ENCODE measurements at regions not wholly inside any gene's neighbourhood (a gene's known extent, or its start where the extent isn't known, plus 50 kb on each side); places are given as distances from the start of the nearest gene placed in this dataset.

GRCh38 chr10:10517866-10518265 is 499.8 kb upstream of the CELF2 start:
- intact Hi-C loops (cut with micrococcal nuclease; ENCODE audit: unreplicated experiment): loop anchor here (5.0 kb wide), 1 partner anchor 519 kb away; no protein-coding TSS in a partner anchor
- Histone ChIP-seq H3K36me3 (ENCODE audit: low read depth) (no peaks in the 10 kb centered on the region), H3K4me1 (replicated peaks; ENCODE audit: insufficient read depth) (no peaks in the 10 kb centered on the region), H2AFZ (no peak overlapping the region), H3K79me2 (ENCODE audit: low read depth) (no peaks in the 10 kb centered on the region), H3K4me3 (no peak overlapping the region), H4K20me1 (ENCODE audit: insufficient read depth) (no peaks in the 10 kb centered on the region), H3K4me2 (no peak overlapping the region), H3K27ac (no peak overlapping the region), H3K9me2 (ENCODE audit: insufficient read depth) (no peaks in the 10 kb centered on the region), H3K9me3 (ENCODE audit: insufficient read depth, low read depth) (no peaks in the 10 kb centered on the region), H3F3A (ENCODE audit: insufficient read depth, low read depth) (no peaks in the 10 kb centered on the region), H3K27me3 (ENCODE audit: insufficient read depth, low read depth) (peaks cover 18% of the 10 kb centered on the region)
- TF ChIP-seq CTCF (conservative IDR thresholded peaks at IDR 0.05) (no peak), EZH2 (IDR thresholded peaks at IDR 0.05; ENCODE audit: low read depth) (no peak)
- no peak for DNase-seq
- POLR2A ChIA-PET (ENCODE audit: unreplicated experiment): no interaction called here
- no TSS peak for BruUV-seq (replicated peaks)
- CTCF ChIA-PET: no interaction called here

GRCh38 chr10:10519674-10520073 is 498.0 kb upstream of the CELF2 start:
- H4K20me1 ChIP-seq (ENCODE audit: insufficient read depth): no peaks in the 10 kb centered on the region
- H3K4me1 ChIP-seq (replicated peaks; ENCODE audit: insufficient read depth): no peaks in the 10 kb centered on the region
- no peak overlapping the region for H3K4me3 ChIP-seq
- no peaks in the 10 kb centered on the region for H3K36me3 ChIP-seq (ENCODE audit: low read depth)
- BruUV-seq (replicated peaks): no TSS peak
- H3F3A ChIP-seq (ENCODE audit: insufficient read depth, low read depth): no peaks in the 10 kb centered on the region
- ChIA-PET CTCF (no interaction called here), POLR2A (ENCODE audit: unreplicated experiment) (no interaction called here)
- no peak overlapping the region for H3K27ac ChIP-seq
- H3K27me3 ChIP-seq (ENCODE audit: insufficient read depth, low read depth): peaks cover 18% of the 10 kb centered on the region
- no peaks in the 10 kb centered on the region for H3K9me3 ChIP-seq (ENCODE audit: insufficient read depth, low read depth)
- TF ChIP-seq EZH2 (IDR thresholded peaks at IDR 0.05; ENCODE audit: low read depth) (no peak), CTCF (conservative IDR thresholded peaks at IDR 0.05) (no peak)
- H3K4me2 ChIP-seq: no peak overlapping the region
- intact Hi-C loops (cut with micrococcal nuclease; ENCODE audit: unreplicated experiment): loop anchor here (5.0 kb wide), 1 partner anchor 518 kb away; no protein-coding TSS in a partner anchor
- DNase-seq: no peak
- H2AFZ ChIP-seq: no peak overlapping the region
- no peaks in the 10 kb centered on the region for H3K79me2 ChIP-seq (ENCODE audit: low read depth)
- no peaks in the 10 kb centered on the region for H3K9me2 ChIP-seq (ENCODE audit: insufficient read depth)

DNA sequence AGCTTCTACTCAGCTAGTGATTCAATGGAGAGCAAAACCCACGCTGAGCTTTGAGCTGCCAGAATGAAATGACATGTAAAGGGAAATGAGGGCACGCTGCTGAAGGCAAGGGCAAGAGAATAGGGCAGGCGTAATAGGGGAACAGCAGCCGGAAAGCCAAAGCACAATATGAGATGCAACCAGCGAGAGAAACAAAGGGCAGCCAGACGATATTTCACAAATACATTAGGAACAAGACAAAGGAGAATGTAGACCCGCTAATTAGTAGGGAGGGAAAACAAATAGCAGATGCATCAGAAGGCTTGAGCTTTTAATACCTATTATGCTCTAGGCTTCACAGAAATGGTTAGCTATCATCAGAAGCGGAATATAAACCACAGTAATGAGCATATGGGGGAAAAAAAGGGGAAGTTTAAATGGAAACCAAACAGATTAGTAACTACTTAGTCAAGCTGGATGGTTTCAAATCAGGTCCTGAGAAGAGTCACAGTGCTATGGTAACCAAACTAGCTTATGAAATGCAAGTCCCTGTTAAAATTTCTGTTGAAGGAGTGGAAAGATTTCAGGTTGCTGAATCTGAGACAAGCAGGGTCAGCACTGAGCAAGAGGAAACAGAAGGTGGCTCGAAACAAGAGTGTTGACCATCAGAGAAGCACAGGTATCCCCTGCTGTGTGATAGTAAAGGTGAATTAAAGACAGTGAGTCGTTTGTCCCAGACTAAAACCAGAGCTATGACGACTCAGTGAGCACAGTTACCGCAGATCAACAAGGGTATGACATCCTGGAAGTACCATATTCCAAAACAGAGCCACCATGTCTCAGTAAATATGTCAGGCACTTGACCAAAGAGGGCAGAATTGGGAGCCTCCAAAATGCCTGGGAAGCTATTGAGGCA is 496.9 kb upstream of the CELF2 start:
- intact Hi-C loops (cut with micrococcal nuclease; ENCODE audit: unreplicated experiment): no loop called here
- TF ChIP-seq CTCF (conservative IDR thresholded peaks at IDR 0.05): no peak
- TF ChIP-seq EZH2 (IDR thresholded peaks at IDR 0.05; ENCODE audit: low read depth): no peak
- Histone ChIP-seq H3K9me2 (ENCODE audit: insufficient read depth) (no peaks in the 10 kb centered on the region), H2AFZ (no peak overlapping the region), H3K4me3 (no peak overlapping the region), H3K36me3 (ENCODE audit: low read depth) (no peaks in the 10 kb centered on the region), H4K20me1 (ENCODE audit: insufficient read depth) (no peaks in the 10 kb centered on the region), H3F3A (ENCODE audit: insufficient read depth, low read depth) (no peaks in the 10 kb centered on the region), H3K4me1 (replicated peaks; ENCODE audit: insufficient read depth) (no peaks in the 10 kb centered on the region), H3K27ac (no peak overlapping the region), H3K27me3 (ENCODE audit: insufficient read depth, low read depth) (peaks cover 18% of the 10 kb centered on the region), H3K4me2 (no peak overlapping the region), H3K9me3 (ENCODE audit: insufficient read depth, low read depth) (no peaks in the 10 kb centered on the region), H3K79me2 (ENCODE audit: low read depth) (no peaks in the 10 kb centered on the region)
- no TSS peak for BruUV-seq (replicated peaks)
- CTCF ChIA-PET: no interaction called here
- POLR2A ChIA-PET (ENCODE audit: unreplicated experiment): no interaction called here
- DNase-seq: no peak
